Keratinocyte (primary cell): ENCODE measurements at regions not wholly inside any gene's neighbourhood (a gene's known extent, or its start where the extent isn't known, plus 50 kb on each side); places are given as distances from the start of the nearest gene placed in this dataset.

Experiments
- DNase-seq: peaks from one replicate; pipeline ENCODE4 v3.0.0-alpha.2; 2011; ENCODE audit warnings: low read depth, missing footprints, low spot score
- FAIRE-seq: peaks from 2 replicates; lab custom pipeline; 2011; peaks lifted over from hg19 to GRCh38; lab: Jason Lieb, UNC
- H2AFZ ChIP-seq: 2 replicates; pipeline ENCODE4 v1.6.0; 2012; ENCODE audit warnings: low read length, control low read depth, inconsistent platforms; ENCODE audit not compliant: control insufficient read depth
- H3K27ac ChIP-seq: 2 replicates; pipeline ENCODE4 v1.5.1; 2011; ENCODE audit warnings: low read length; ENCODE audit not compliant: control insufficient read depth, insufficient read depth
- H3K27me3 ChIP-seq: 3 replicates; pipeline ENCODE4 v1.6.0; 2011; ENCODE audit warnings: low read length; ENCODE audit not compliant: control insufficient read depth, insufficient read depth; ENCODE audit errors: extremely low read depth
- H3K36me3 ChIP-seq, 2 experiments: 2 replicates in 1 of 2; 3 replicates in 1 of 2; pipeline ENCODE4 v1.5.1; 2011; ENCODE audit warnings: low read length in 2 of 2, mild to moderate bottlenecking in 1 of 2; ENCODE audit not compliant: control insufficient read depth in 2 of 2, insufficient read depth in 2 of 2; ENCODE audit errors: extremely low read depth in 1 of 2
- H3K4me1 ChIP-seq: 3 replicates; pipeline ENCODE4 v1.5.1; 2011; ENCODE audit warnings: low read length; ENCODE audit not compliant: control insufficient read depth, insufficient read depth; ENCODE audit errors: extremely low read depth
- H3K4me2 ChIP-seq: 3 replicates; pipeline ENCODE4 v1.6.0; 2011; ENCODE audit warnings: low read depth, low read length; ENCODE audit not compliant: control insufficient read depth, insufficient read depth; ENCODE audit errors: extremely low read depth
- H3K4me3 ChIP-seq, 3 experiments: fragments of 200-600 bp in 1 of 3; sonication (generic) in 1 of 3; 2 replicates in 2 of 3; 3 replicates in 1 of 3; pipeline ENCODE4 v1.5.1; 2011 to 2016; ENCODE audit warnings: low read length in 3 of 3, mild to moderate bottlenecking in 3 of 3, control low read depth in 2 of 3, inconsistent platforms in 1 of 3, low read depth in 1 of 3, mixed read lengths in 1 of 3, mixed run types in 1 of 3, moderate library complexity in 1 of 3; ENCODE audit not compliant: control insufficient read depth in 2 of 3, insufficient read depth in 2 of 3; ENCODE audit errors: extremely low read depth in 1 of 3
- H3K79me2 ChIP-seq: 2 replicates; pipeline ENCODE4 v1.6.0; 2012; ENCODE audit warnings: low read length; ENCODE audit not compliant: control insufficient read depth, insufficient read depth
- H3K9ac ChIP-seq: 3 replicates; pipeline ENCODE4 v1.6.0; 2011; ENCODE audit warnings: low read length; ENCODE audit not compliant: control insufficient read depth, insufficient read depth; ENCODE audit errors: extremely low read depth
- H3K9me1 ChIP-seq: 3 replicates; pipeline ENCODE4 v1.6.0; 2011; ENCODE audit warnings: low read length; ENCODE audit not compliant: control insufficient read depth, insufficient read depth; ENCODE audit errors: extremely low read depth
- H3K9me3 ChIP-seq: 2 replicates; pipeline ENCODE4 v1.5.1; 2012; ENCODE audit warnings: low read depth, low read length; ENCODE audit not compliant: control insufficient read depth
- H4K20me1 ChIP-seq: 3 replicates; pipeline ENCODE4 v1.6.0; 2011; ENCODE audit warnings: low read length; ENCODE audit not compliant: control insufficient read depth, insufficient read depth; ENCODE audit errors: extremely low read depth
- CTCF ChIP-seq, 3 experiments: IDR thresholded peaks in 1 of 3; conservative IDR thresholded peaks in 1 of 3; optimal IDR thresholded peaks in 1 of 3; 2 replicates in 2 of 3; 3 replicates in 1 of 3; pipeline versions ENCODE3 to v1.5.1; 2011; ENCODE audit warnings: low read length in 3 of 3, mild to moderate bottlenecking in 3 of 3, moderate library complexity in 2 of 3, control low read depth in 1 of 3, inconsistent platforms in 1 of 3; ENCODE audit not compliant: insufficient read depth in 2 of 3; ENCODE audit errors: extremely low read depth in 1 of 3
- EZH2 ChIP-seq: IDR thresholded peaks from one replicate; pipeline ENCODE4 v1.6.1; 2012; ENCODE audit warnings: inconsistent platforms, mild to moderate bottlenecking, low read length, moderate library complexity
- dilution Hi-C: fragments of 300-500 bp; cut with MboI; formaldehyde crosslinking; loops from one replicate; pipeline ENCODE4 v1.7.0; 2020; ENCODE audit warnings: low sequenced_read_pairs; ENCODE audit not compliant: extremely low pct_ligation_motif_present

GRCh38 chr13:104694397-104694796 lies 1628.2 kb upstream of the SLC10A2 start:
- H3K27ac ChIP-seq: no peak overlapping the region
- H3K36me3 ChIP-seq: no peaks in the 10 kb centered on the region
- no peak overlapping the region for H3K9ac ChIP-seq
- H3K9me1 ChIP-seq: no peaks in the 10 kb centered on the region
- no peak overlapping the region for H3K4me3 ChIP-seq
- H3K9me3 ChIP-seq: no peaks in the 10 kb centered on the region
- no peaks in the 10 kb centered on the region for H3K79me2 ChIP-seq
- no peaks in the 10 kb centered on the region for H3K27me3 ChIP-seq
- dilution Hi-C loops: no loop called here
- no peak overlapping the region for H2AFZ ChIP-seq
- H4K20me1 ChIP-seq: no peaks in the 10 kb centered on the region
- DNase-seq (no peak), FAIRE-seq (no peak)
- H3K4me1 ChIP-seq: no peaks in the 10 kb centered on the region
- TF ChIP-seq EZH2 (no peak), CTCF (optimal IDR thresholded peaks at IDR 0.05 in 1 of 3, IDR thresholded peaks at IDR 0.05 in 1 of 3, conservative IDR thresholded peaks at IDR 0.05 in 1 of 3; ENCODE audit: extremely low read depth in 1 of 3, insufficient read depth in 2 of 3, low read length in 3 of 3) (no peak)
- H3K4me2 ChIP-seq: no peak overlapping the region

- Histone ChIP-seq H2AFZ (no peak overlapping the region), H3K9me1 (no peaks in the 10 kb centered on the region), H3K4me2 (no peak overlapping the region), H3K9ac (no peak overlapping the region), H3K79me2 (no peaks in the 10 kb centered on the region), H3K4me3 (no peak overlapping the region), H3K9me3 (no peaks in the 10 kb centered on the region), H3K27ac (no peak overlapping the region), H4K20me1 (no peaks in the 10 kb centered on the region), H3K4me1 (no peaks in the 10 kb centered on the region), H3K36me3 (no peaks in the 10 kb centered on the region), H3K27me3 (no peaks in the 10 kb centered on the region)
- dilution Hi-C loops: no loop called here
- TF ChIP-seq CTCF (optimal IDR thresholded peaks at IDR 0.05 in 1 of 3, IDR thresholded peaks at IDR 0.05 in 1 of 3, conservative IDR thresholded peaks at IDR 0.05 in 1 of 3; ENCODE audit: extremely low read depth in 1 of 3, insufficient read depth in 2 of 3, low read length in 3 of 3) (no peak), EZH2 (no peak)
- no peak for DNase-seq
- FAIRE-seq: no peak
Measured at GRCh38 chr13:104693126-104693525, 1626.9 kb upstream of the SLC10A2 start.
